HFF-Myc (cell line): ENCODE measurements at regions not wholly inside any gene's neighbourhood (a gene's known extent, or its start where the extent isn't known, plus 50 kb on each side); places are given as distances from the start of the nearest gene placed in this dataset.

Experiments
- DNase-seq: peaks from one replicate; pipeline ENCODE4 v3.0.0-alpha.2; 2011; ENCODE audit warnings: low read depth; ENCODE audit errors: extremely low read depth
- H3K4me3 ChIP-seq: replicated peaks from 2 replicates; pipeline ENCODE4 v1.5.1; 2011; ENCODE audit warnings: low read depth, mild to moderate bottlenecking, control low read depth, low read length
- TF ChIP-seq, protein P1 (sequence below): IDR thresholded peaks from 2 replicates; pipeline ENCODE4 v1.5.1; 2012; ENCODE audit warnings: mild to moderate bottlenecking, low read depth, low read length, control low read depth; ENCODE audit errors: missing control alignments

DNA sequence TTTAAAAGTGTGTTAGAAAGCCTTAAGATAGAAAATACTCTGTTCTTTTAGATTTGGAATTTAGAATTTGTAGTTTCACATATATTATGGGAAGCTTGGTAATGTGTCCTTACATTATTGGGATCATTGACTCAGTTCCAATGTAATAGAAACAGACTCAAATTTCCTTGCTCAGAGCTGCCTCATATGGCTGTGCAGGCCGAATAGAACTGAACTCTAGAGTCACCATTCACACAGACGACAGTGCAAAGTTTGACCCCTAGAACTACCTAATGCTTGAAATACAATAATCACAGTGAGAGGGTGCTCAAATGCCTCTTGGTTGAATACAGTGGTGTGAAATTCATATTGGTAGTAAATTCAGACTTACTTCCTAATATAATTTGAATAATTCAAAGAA lies 482.7 kb upstream of the CITED2 start:
- no peak overlapping the region for H3K4me3 ChIP-seq
- no peak for DNase-seq
- TF ChIP-seq, protein P1, sequence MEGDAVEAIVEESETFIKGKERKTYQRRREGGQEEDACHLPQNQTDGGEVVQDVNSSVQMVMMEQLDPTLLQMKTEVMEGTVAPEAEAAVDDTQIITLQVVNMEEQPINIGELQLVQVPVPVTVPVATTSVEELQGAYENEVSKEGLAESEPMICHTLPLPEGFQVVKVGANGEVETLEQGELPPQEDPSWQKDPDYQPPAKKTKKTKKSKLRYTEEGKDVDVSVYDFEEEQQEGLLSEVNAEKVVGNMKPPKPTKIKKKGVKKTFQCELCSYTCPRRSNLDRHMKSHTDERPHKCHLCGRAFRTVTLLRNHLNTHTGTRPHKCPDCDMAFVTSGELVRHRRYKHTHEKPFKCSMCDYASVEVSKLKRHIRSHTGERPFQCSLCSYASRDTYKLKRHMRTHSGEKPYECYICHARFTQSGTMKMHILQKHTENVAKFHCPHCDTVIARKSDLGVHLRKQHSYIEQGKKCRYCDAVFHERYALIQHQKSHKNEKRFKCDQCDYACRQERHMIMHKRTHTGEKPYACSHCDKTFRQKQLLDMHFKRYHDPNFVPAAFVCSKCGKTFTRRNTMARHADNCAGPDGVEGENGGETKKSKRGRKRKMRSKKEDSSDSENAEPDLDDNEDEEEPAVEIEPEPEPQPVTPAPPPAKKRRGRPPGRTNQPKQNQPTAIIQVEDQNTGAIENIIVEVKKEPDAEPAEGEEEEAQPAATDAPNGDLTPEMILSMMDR, result no peak

DNA sequence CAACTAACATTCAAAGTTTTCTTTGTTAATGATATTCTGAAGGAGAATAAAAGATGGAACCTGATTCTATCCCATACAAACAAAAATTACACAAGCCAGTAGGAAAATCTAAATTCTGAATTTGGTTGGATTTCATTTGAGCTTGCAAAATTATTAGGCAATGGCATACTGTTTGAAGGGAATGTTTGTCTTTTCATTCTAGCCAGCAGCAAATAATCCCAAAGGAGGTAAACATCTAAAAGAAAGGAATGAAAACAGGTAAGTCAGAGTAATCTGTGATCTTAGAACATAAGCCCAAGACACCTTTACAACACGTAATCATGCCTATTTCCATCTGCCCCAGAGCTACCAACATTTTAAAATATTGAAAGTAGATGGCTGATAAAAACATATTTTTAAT lies 482.1 kb upstream of the CITED2 start:
- H3K4me3 ChIP-seq, result no peak overlapping the region
- DNase-seq, result no peak
- TF ChIP-seq, protein P1, result no peak

DNA sequence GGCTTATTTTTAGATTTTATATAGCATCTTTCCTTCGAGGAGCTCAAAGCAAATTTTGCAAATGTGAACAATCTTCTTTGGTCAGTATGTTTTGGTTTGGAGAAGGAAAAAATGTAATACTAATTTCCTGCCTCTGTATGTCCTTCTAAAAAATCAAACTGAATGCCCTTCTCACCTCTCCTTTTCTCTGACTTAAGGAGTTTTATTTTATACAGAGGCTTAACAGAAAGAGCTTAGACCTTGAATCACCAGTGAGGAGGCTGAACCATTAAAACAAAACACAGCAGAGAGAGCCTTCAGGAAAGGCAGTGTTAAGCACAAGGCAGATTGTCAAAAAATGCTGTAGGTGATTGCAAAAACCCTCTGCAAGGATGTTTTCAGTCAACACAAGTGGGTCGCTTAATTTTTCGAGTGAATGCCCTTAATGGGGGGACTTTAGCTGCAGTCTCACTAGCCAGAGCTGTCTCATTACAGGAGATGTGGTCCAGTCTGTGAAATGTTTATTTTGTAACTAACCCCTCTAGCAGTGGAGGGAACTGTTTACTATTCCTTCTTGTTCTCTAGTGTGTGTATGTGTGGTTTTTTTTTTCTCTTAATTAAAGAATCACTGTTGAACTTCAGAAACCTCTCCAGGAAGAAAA lies 481.3 kb upstream of the CITED2 start:
- TF ChIP-seq, protein P1, result no peak
- DNase-seq, result no peak
- no peak overlapping the region for H3K4me3 ChIP-seq

DNA sequence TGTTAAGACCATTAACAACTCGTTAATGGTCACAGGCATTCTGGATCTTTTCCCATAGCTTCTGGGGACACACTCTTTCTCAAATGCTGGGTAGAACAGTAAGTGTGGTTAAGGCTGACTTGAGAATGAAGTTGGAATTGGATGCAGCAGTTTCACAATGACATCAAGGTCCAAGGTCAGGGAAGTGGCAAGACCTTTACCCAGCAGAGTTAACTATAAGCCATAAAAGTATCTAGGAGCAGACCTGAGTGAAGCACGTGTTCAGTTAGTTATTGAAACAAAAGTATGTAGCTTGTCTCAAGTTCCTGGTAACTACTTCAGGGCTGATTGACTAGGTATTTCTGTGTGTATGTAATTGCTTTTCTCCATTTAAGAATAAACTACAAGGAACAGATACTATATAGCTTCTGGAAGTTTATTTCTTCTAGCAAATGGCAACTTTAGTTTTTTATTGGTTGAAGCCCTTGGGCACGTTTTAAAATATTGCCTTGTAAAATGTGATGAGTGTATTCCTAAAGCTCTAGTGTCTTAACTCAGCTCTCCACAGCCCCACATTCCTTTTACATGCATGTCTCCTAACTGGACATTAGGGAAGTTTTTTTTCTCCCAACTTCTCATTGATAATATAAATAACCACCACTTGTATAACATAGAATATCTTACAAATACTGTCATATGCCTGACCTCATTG lies 479.0 kb upstream of the CITED2 start:
- TF ChIP-seq, protein P1, result no peak
- H3K4me3 ChIP-seq, result no peak overlapping the region
- no peak for DNase-seq

DNA sequence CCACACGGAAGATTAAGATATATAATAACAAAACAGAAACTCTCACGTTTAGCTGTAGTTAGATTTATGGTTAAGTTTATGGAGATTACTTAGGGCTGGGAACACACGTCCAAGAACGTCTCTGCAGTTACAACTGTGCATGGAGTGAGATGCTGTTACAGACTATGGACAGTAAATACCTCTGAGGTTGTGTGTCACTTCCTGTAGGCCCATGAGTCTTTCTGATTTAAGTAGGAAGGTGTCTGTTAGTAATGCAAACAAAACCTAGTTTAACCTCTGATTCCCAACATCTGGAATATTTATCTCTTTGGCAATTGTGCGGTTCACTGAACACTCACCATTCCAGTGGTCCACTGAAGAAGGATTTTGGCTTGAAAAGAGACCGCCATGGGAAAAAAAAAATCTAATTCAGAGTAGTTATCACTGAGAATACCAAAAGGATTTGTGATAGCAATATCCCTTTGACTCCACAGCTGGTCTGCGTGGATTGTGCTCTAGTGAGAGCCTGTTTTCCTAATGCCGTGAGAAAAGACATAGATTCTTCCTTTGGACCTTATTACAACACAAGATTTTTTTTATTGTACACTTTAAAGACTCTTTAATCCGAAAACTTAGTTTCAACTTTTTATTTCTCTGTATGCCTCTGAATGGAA lies 478.2 kb upstream of the CITED2 start:
- DNase-seq, result peak; percentile 92
- TF ChIP-seq, protein P1, result no peak
- H3K4me3 ChIP-seq, result no peak overlapping the region

DNA sequence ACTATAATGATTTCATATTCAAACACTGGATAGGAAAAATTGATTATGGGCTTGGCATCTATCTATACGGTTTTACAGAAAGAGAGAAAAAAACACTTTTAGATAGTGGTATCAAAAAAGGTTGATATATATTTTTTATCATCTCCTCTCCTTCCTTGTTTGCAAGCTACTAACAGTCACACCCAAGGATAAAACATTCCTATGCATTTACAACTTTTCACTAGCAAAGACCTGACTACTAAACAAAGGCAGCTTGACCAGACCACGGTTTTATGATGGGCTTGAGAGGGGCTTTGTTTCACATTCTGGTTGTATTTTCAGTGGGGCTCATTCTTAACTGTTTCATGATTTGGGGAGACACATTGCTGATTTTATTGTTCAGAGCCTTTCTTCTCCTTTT lies 477.6 kb upstream of the CITED2 start:
- no peak overlapping the region for H3K4me3 ChIP-seq
- no peak for DNase-seq
- TF ChIP-seq, protein P1, result no peak
